WTC11 (cell line): ENCODE measurements at regions not wholly inside any gene's neighbourhood (a gene's known extent, or its start where the extent isn't known, plus 50 kb on each side); places are given as distances from the start of the nearest gene placed in this dataset.

ENCODE experiments used
- ATAC-seq: fragments of 200-7000 bp; cut with Tn5 transposase; 2 replicates; pipeline ENCODE4 v1.10.0; 2021; ENCODE audit warnings: mild to moderate bottlenecking, moderate library complexity
- CTCF ChIA-PET: fragments of 300-600 bp; sonication (Branson Sonifier 250); formaldehyde crosslinking; loops from one replicate; lab custom pipeline; 2021; ENCODE audit warnings: antibody characterized with exemption; lab: Charles Lee
- POLR2A ChIA-PET: fragments of 350-600 bp; sonication (Branson Sonifier 250); formaldehyde crosslinking; loops from one replicate; lab custom pipeline; 2021; ENCODE audit warnings: antibody characterized with exemption; lab: Charles Lee
- DNase-seq: peaks from one replicate; pipeline ENCODE4 v3.0.0; 2021; ENCODE audit warnings: low spot score
- H3K27ac Mint-ChIP-seq: 2 replicates; pipeline ENCODE4 v1.8.0; 2021; ENCODE audit warnings: mixed read lengths
- H3K27me3 Mint-ChIP-seq: 2 replicates; pipeline ENCODE4 v1.8.0; 2021; ENCODE audit warnings: low read depth, mild to moderate bottlenecking, moderate library complexity, mixed read lengths
- H3K36me3 Mint-ChIP-seq: 2 replicates; pipeline ENCODE4 v1.8.0; 2021; ENCODE audit warnings: mixed read lengths
- H3K4me1 Mint-ChIP-seq: 2 replicates; pipeline ENCODE4 v1.8.0; 2022; ENCODE audit warnings: mixed read lengths
- H3K4me3 Mint-ChIP-seq: 2 replicates; pipeline ENCODE4 v1.8.0; 2021; ENCODE audit warnings: mild to moderate bottlenecking, moderate library complexity, mixed read lengths
- H3K9me3 Mint-ChIP-seq: 2 replicates; pipeline ENCODE4 v1.8.0; 2021; ENCODE audit warnings: mixed read lengths
- ARID4B ChIP-seq: sonication (generic); formaldehyde crosslinking; IDR thresholded peaks from 2 replicates; pipeline ENCODE4 v1.8.0; 2023; ENCODE audit warnings: missing genetic modification reagents, mild to moderate bottlenecking, borderline replicate concordance
- CBFB ChIP-seq: sonication (generic); formaldehyde crosslinking; IDR thresholded peaks from 2 replicates; pipeline ENCODE4 v1.8.1; 2022; ENCODE audit warnings: mild to moderate bottlenecking, low read depth, missing genetic modification reagents
- FOXK1 ChIP-seq: sonication (generic); formaldehyde crosslinking; IDR thresholded peaks from 2 replicates; pipeline ENCODE4 v1.8.0; 2022; ENCODE audit warnings: mild to moderate bottlenecking, moderate library complexity, missing genetic modification reagents
- FOXP1 ChIP-seq: sonication (generic); formaldehyde crosslinking; IDR thresholded peaks from 2 replicates; pipeline ENCODE4 v1.8.0; 2022; ENCODE audit warnings: missing genetic modification reagents, mild to moderate bottlenecking, moderate library complexity, borderline replicate concordance
- GRHL2 ChIP-seq: fragments of 250-450 bp; sonication (Bioruptor Pico); IDR thresholded peaks from 2 replicates; pipeline ENCODE4 v1.8.0; 2022; ENCODE audit warnings: mild to moderate bottlenecking, moderate library complexity; ENCODE audit not compliant: insufficient replicate concordance, severe bottlenecking
- HMGXB4 ChIP-seq: sonication (generic); formaldehyde crosslinking; IDR thresholded peaks from 2 replicates; pipeline ENCODE4 v1.8.1; 2023; ENCODE audit warnings: mild to moderate bottlenecking, moderate library complexity, missing genetic modification reagents
- IRF2 ChIP-seq: sonication (generic); formaldehyde crosslinking; IDR thresholded peaks from 2 replicates; pipeline ENCODE4 v1.8.0; 2022; ENCODE audit warnings: low read depth, missing genetic modification reagents, borderline replicate concordance
- NR1H2 ChIP-seq: sonication (generic); formaldehyde crosslinking; IDR thresholded peaks from 2 replicates; pipeline ENCODE4 v1.9.0; 2021; ENCODE audit warnings: mild to moderate bottlenecking, moderate library complexity, missing genetic modification reagents
- SMAD4 ChIP-seq: sonication (generic); formaldehyde crosslinking; IDR thresholded peaks from 2 replicates; pipeline ENCODE4 v1.8.0; 2022; ENCODE audit warnings: mild to moderate bottlenecking, missing genetic modification reagents
- TP53 ChIP-seq: sonication (generic); formaldehyde crosslinking; IDR thresholded peaks from 2 replicates; pipeline ENCODE4 v1.8.1; 2023; ENCODE audit warnings: mild to moderate bottlenecking, missing genetic modification reagents
- ZBTB43 ChIP-seq: sonication (generic); formaldehyde crosslinking; IDR thresholded peaks from 2 replicates; pipeline ENCODE4 v1.8.1; 2023; ENCODE audit warnings: mild to moderate bottlenecking, missing genetic modification reagents
- ZNF121 ChIP-seq: sonication (generic); formaldehyde crosslinking; IDR thresholded peaks from 2 replicates; pipeline ENCODE4 v1.8.0; 2023; ENCODE audit warnings: missing genetic modification reagents
- ZNF281 ChIP-seq: sonication (generic); formaldehyde crosslinking; IDR thresholded peaks from 2 replicates; pipeline ENCODE4 v1.8.0; 2023; ENCODE audit warnings: mild to moderate bottlenecking, missing genetic modification reagents
- ZNF317 ChIP-seq: sonication (generic); formaldehyde crosslinking; IDR thresholded peaks from 2 replicates; pipeline ENCODE4 v1.8.1; 2023; ENCODE audit warnings: low read depth, mild to moderate bottlenecking, moderate library complexity, missing genetic modification reagents, borderline replicate concordance
- ZNF416 ChIP-seq: fragments of 250-450 bp; sonication (Bioruptor Pico); IDR thresholded peaks from 2 replicates; pipeline ENCODE4 v1.9.0; 2021; ENCODE audit warnings: mild to moderate bottlenecking, inconsistent platforms
- ZNF671 ChIP-seq: fragments of 250-450 bp; sonication (Bioruptor Pico); IDR thresholded peaks from 2 replicates; pipeline ENCODE4 v1.8.0; 2021; ENCODE audit warnings: mild to moderate bottlenecking
- TF ChIP-seq, protein P1 (sequence below): sonication (generic); formaldehyde crosslinking; conservative IDR thresholded peaks from 2 replicates; pipeline ENCODE4 v1.8.1; 2022; ENCODE audit warnings: mild to moderate bottlenecking, missing genetic modification reagents
- TF ChIP-seq, protein P2 (sequence below): fragments of 250-450 bp; sonication (Bioruptor Pico); IDR thresholded peaks from 2 replicates; pipeline ENCODE4 v1.9.0; 2021; ENCODE audit warnings: mild to moderate bottlenecking, borderline replicate concordance
- TF ChIP-seq, protein P3 (sequence below): sonication (generic); formaldehyde crosslinking; IDR thresholded peaks from 2 replicates; pipeline ENCODE4 v1.8.0; 2022; ENCODE audit warnings: mild to moderate bottlenecking, missing genetic modification reagents

GRCh38 chr6:160858886-160859285 lies 132.7 kb upstream of the MAP3K4 start (continued):
- TF ChIP-seq ZNF121 (CRISPR knock-in tag) (no peak), ZNF317 (CRISPR knock-in tag) (no peak), ZNF671 (CRISPR knock-in tag) (no peak)

- Mint-ChIP-seq H3K27ac (no peak overlapping the region), H3K9me3 (no peaks in the 10 kb centered on the region), H3K4me3 (no peak overlapping the region), H3K4me1 (no peaks in the 10 kb centered on the region), H3K36me3 (no peaks in the 10 kb centered on the region), H3K27me3 (no peaks in the 10 kb centered on the region)
- DNase-seq (no peak), ATAC-seq (peak; percentile 73; the same call in 1 of the 2 replicates)
- ChIA-PET POLR2A (no interaction called here), CTCF (no interaction called here)
- no peak for TF ChIP-seq FOXK1
- no peak for TF ChIP-seq SMAD4
- TF ChIP-seq NR1H2 (CRISPR knock-in tag) = no peak
- TF ChIP-seq, protein P1, sequence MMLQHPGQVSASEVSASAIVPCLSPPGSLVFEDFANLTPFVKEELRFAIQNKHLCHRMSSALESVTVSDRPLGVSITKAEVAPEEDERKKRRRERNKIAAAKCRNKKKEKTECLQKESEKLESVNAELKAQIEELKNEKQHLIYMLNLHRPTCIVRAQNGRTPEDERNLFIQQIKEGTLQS (CRISPR knock-in tag) = no peak
- TF ChIP-seq ZNF416 (CRISPR knock-in tag) = no peak
These were observed 131.7 kb upstream of the MAP3K4 start for GRCh38 chr6:160859822-160860221.

DNA sequence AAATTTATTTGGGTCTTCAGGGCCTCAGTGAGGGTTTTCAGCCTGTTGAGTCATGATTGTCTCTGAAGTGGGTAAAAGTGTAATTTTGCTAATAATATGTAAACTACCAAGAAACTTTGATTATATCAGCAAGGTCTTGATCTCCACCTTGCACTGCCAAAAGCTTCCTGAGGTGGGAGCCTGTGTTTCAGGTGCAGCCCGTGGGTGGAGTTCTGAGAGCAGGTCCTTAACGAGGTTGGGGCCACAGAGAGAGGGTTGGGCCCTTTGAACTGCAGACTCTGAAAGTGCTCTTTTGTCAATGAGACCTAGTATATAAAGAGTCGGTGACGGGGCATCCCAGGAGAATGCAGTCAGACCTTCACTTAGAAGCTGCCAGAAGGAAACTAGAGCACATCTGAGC lies 129.7 kb upstream of the MAP3K4 start:
- peak; percentile 78 for ATAC-seq
- DNase-seq = no peak
- ChIA-PET POLR2A (no interaction called here), CTCF (interaction anchor here (0.8 to 1.9 kb wide), 2 partner anchors 69 to 509 kb away, joined by 3 to 6 read pairs; no protein-coding TSS in a partner anchor)
- Mint-ChIP-seq H3K27me3 (no peaks in the 10 kb centered on the region), H3K36me3 (no peaks in the 10 kb centered on the region), H3K4me3 (no peak overlapping the region), H3K27ac (no peak overlapping the region), H3K4me1 (no peaks in the 10 kb centered on the region), H3K9me3 (peaks cover 4% of the 10 kb centered on the region; the same call in 1 of the 2 replicates)
- TF ChIP-seq ZBTB43 (CRISPR knock-in tag) = no peak
- TF ChIP-seq ARID4B = no peak
- no peak for TF ChIP-seq ZNF281
- no peak for TF ChIP-seq CBFB (CRISPR knock-in tag)
- TF ChIP-seq FOXP1 (CRISPR knock-in tag) = no peak
- TF ChIP-seq GRHL2 = no peak
- TF ChIP-seq, protein P2, sequence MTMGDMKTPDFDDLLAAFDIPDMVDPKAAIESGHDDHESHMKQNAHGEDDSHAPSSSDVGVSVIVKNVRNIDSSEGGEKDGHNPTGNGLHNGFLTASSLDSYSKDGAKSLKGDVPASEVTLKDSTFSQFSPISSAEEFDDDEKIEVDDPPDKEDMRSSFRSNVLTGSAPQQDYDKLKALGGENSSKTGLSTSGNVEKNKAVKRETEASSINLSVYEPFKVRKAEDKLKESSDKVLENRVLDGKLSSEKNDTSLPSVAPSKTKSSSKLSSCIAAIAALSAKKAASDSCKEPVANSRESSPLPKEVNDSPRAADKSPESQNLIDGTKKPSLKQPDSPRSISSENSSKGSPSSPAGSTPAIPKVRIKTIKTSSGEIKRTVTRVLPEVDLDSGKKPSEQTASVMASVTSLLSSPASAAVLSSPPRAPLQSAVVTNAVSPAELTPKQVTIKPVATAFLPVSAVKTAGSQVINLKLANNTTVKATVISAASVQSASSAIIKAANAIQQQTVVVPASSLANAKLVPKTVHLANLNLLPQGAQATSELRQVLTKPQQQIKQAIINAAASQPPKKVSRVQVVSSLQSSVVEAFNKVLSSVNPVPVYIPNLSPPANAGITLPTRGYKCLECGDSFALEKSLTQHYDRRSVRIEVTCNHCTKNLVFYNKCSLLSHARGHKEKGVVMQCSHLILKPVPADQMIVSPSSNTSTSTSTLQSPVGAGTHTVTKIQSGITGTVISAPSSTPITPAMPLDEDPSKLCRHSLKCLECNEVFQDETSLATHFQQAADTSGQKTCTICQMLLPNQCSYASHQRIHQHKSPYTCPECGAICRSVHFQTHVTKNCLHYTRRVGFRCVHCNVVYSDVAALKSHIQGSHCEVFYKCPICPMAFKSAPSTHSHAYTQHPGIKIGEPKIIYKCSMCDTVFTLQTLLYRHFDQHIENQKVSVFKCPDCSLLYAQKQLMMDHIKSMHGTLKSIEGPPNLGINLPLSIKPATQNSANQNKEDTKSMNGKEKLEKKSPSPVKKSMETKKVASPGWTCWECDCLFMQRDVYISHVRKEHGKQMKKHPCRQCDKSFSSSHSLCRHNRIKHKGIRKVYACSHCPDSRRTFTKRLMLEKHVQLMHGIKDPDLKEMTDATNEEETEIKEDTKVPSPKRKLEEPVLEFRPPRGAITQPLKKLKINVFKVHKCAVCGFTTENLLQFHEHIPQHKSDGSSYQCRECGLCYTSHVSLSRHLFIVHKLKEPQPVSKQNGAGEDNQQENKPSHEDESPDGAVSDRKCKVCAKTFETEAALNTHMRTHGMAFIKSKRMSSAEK = no peak
- no peak for TF ChIP-seq IRF2
- TF ChIP-seq, protein P3, sequence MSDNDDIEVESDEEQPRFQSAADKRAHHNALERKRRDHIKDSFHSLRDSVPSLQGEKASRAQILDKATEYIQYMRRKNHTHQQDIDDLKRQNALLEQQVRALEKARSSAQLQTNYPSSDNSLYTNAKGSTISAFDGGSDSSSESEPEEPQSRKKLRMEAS (CRISPR knock-in tag) = no peak
- TF ChIP-seq HMGXB4 (CRISPR knock-in tag) = no peak
- no peak for TF ChIP-seq TP53 (CRISPR knock-in tag)
